Upper lobe of left lung (tissue), 4 donors: ENCODE measurements at regions not wholly inside any gene's neighbourhood (a gene's known extent, or its start where the extent isn't known, plus 50 kb on each side); places are given as distances from the start of the nearest gene placed in this dataset.

Experiments used
- CTCF ChIP-seq, 6 experiments: fragments of 450-650 bp in 4 of 6; fragments of 200-600 bp in 2 of 6; sonication (generic) in 2 of 6; IDR thresholded peaks; one replicate each; pipeline ENCODE4 v1.5.1; 2016 to 2019; ENCODE audit warnings: antibody characterized with exemption in 6 of 6
- EP300 ChIP-seq, 4 donors: sonication (generic); formaldehyde crosslinking; IDR thresholded peaks; one replicate each; pipeline ENCODE4 v1.5.1; 2017; ENCODE audit warnings: antibody characterized with exemption in 4 of 4, control low read depth in 2 of 4
- POLR2AphosphoS5 ChIP-seq, 2 donors: sonication (generic); formaldehyde crosslinking; IDR thresholded peaks; one replicate each; pipeline ENCODE4 v1.5.1; 2017; ENCODE audit warnings: antibody characterized with exemption in 2 of 2

- TF ChIP-seq CTCF (IDR thresholded peaks at IDR 0.05) (no peak), EP300 (IDR thresholded peaks at IDR 0.05) (no peak), POLR2AphosphoS5 (IDR thresholded peaks at IDR 0.05) (no peak)
These were observed 119.0 kb upstream of the MCHR2 start for GRCh38 chr6:100112855-100113508.
